NT2/D1 (cell line): ENCODE measurements at regions not wholly inside any gene's neighbourhood (a gene's known extent, or its start where the extent isn't known, plus 50 kb on each side); places are given as distances from the start of the nearest gene placed in this dataset.

ENCODE experiments used
- SUZ12 ChIP-seq: IDR thresholded peaks from 2 replicates; pipeline ENCODE4 v1.6.1; 2011; ENCODE audit not compliant: insufficient read length, insufficient read depth; ENCODE audit errors: extremely low read depth
- ZNF274 ChIP-seq: IDR thresholded peaks from 2 replicates; pipeline ENCODE4 v1.6.1; 2011; ENCODE audit warnings: mild to moderate bottlenecking, low read depth, low read length

DNA sequence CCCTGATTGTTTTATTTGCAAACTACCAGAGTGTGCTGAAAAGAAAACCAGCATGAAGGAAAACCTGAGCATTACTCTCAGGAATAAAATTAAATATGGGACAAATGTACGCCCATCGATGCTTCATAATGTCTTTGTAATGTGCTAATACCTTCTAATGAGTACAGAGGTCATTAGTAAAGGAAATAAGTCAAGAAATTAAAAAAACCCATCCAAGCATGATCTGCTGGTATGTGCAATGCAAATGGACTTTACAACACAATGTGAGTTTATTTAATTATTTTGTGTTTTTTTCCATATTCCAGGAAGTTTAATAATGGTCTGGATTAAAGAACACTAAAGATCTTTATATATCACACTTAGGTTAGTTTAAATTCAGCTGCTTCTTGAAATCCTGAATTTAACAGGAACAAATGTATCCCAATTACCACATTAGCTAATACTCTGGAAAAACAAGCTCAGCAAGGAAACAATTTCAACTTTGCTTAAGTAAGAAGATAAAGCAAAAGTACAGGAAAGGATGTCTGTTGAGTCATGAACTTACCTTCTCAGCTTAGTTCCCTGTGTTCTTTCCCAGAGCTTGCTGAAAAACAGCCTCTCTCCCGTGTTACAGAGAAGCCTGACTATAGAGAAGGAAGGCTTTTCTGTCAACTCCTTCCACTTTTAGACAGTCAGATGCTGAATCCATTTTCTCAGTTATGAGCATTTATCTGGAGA, 179.3 kb upstream of the TMEM260 start:
- no peak for TF ChIP-seq SUZ12
- TF ChIP-seq ZNF274 = no peak
